ENCODE measurements at regions not wholly inside any gene's neighbourhood (a gene's known extent, or its start where the extent isn't known, plus 50 kb on each side); places are given as distances from the start of the nearest gene placed in this dataset.

- TF ChIP-seq, protein P1, sequence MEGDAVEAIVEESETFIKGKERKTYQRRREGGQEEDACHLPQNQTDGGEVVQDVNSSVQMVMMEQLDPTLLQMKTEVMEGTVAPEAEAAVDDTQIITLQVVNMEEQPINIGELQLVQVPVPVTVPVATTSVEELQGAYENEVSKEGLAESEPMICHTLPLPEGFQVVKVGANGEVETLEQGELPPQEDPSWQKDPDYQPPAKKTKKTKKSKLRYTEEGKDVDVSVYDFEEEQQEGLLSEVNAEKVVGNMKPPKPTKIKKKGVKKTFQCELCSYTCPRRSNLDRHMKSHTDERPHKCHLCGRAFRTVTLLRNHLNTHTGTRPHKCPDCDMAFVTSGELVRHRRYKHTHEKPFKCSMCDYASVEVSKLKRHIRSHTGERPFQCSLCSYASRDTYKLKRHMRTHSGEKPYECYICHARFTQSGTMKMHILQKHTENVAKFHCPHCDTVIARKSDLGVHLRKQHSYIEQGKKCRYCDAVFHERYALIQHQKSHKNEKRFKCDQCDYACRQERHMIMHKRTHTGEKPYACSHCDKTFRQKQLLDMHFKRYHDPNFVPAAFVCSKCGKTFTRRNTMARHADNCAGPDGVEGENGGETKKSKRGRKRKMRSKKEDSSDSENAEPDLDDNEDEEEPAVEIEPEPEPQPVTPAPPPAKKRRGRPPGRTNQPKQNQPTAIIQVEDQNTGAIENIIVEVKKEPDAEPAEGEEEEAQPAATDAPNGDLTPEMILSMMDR (IDR thresholded peaks at IDR 0.05; ENCODE audit: borderline replicate concordance, extremely low read depth, low read length, poor library complexity, severe bottlenecking): no peak
- no peak for TF ChIP-seq EZH2 (IDR thresholded peaks at IDR 0.05; ENCODE audit: borderline replicate concordance, low read depth, low read length, severe bottlenecking)
Measured at GRCh38 chr11:25769287-25769686, 562.6 kb upstream of the ANO3 start.

Measured in DND-41 (cell line).